IPS-18c (cell line): ENCODE measurements at regions not wholly inside any gene's neighbourhood (a gene's known extent, or its start where the extent isn't known, plus 50 kb on each side); places are given as distances from the start of the nearest gene placed in this dataset.

Source experiments
- H3K4me3 ChIP-seq: 2 replicates; pipeline ENCODE4 v1.7.0; 2013; ENCODE audit warnings: low read depth, mild to moderate bottlenecking, low read length, moderate library complexity; ENCODE audit not compliant: insufficient read depth
- H3K9me3 ChIP-seq: one replicate; pipeline ENCODE4 v1.6.1; 2013; ENCODE audit warnings: mild to moderate bottlenecking, low read length, moderate library complexity; ENCODE audit not compliant: control insufficient read depth, insufficient read depth

GRCh38 chr7:4626318-4626845, 55.7 kb upstream of the FOXK1 start:
- peaks cover 6% of the 10 kb centered on the region for H3K9me3 ChIP-seq
- H3K4me3 ChIP-seq: no peak overlapping the region

DNA sequence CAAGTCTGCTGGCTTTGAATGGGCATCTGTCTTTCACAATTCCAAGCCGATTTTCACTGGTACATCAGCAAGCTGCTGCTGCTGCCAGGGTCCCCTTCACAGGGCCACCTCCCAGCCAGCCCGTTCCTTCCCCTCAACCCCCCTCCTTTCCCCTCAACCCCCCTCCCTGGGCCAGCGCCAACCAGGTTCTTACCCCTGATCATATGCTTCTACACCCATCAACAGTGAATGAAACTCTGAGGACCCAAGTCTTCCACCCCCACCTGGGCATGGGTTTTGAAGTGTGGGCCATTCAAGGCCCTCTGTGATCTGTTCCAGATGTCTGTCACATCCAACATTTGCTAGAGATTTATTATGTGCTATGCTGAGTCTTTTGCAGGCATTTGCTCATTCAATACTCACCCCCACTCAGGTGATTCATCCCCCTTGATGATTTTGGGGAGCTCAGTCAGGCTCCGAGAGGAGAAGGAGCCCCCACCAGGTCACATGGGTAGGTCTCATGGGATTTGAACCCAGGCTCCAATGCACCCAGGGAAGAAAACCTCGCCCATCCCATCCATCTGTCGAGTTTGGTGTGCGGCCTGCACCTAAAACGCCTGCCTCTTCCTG, 52.7 kb upstream of the FOXK1 start:
- Histone ChIP-seq H3K9me3 (no peaks in the 10 kb centered on the region), H3K4me3 (no peak overlapping the region)

GRCh38 chr7:4631380-4632179, 50.5 kb upstream of the FOXK1 start:
- Histone ChIP-seq H3K9me3 (no peaks in the 10 kb centered on the region), H3K4me3 (peak overlapping the region; percentile 12)
